SJSA1 (cell line): ENCODE measurements at regions not wholly inside any gene's neighbourhood (a gene's known extent, or its start where the extent isn't known, plus 50 kb on each side); places are given as distances from the start of the nearest gene placed in this dataset.

Source experiments
- DNase-seq, 2 experiments: peaks; one replicate each; pipeline ENCODE4 v3.0.0-alpha.2; 2015 to 2020; ENCODE audit warnings: low spot score in 2 of 2, low read depth in 1 of 2
- H3K27ac ChIP-seq: fragments of 250-450 bp; sonication (Bioruptor Pico); 2 replicates; pipeline ENCODE4 v1.5.1; 2020; ENCODE audit warnings: mild to moderate bottlenecking, moderate library complexity
- H3K27me3 ChIP-seq: fragments of 250-450 bp; sonication (Bioruptor Pico); replicated peaks from 2 replicates; pipeline ENCODE4 v1.5.1; 2020; ENCODE audit warnings: mild to moderate bottlenecking, moderate library complexity
- H3K36me3 ChIP-seq: fragments of 250-450 bp; sonication (Bioruptor Pico); 2 replicates; pipeline ENCODE4 v1.5.1; 2020; ENCODE audit warnings: mild to moderate bottlenecking
- H3K4me1 ChIP-seq: fragments of 250-450 bp; sonication (Bioruptor Pico); replicated peaks from 2 replicates; pipeline ENCODE4 v1.6.1; 2021; ENCODE audit warnings: mild to moderate bottlenecking
- H3K4me3 ChIP-seq: fragments of 250-450 bp; sonication (Bioruptor Pico); 2 replicates; pipeline ENCODE4 v1.5.1; 2020; ENCODE audit warnings: mild to moderate bottlenecking
- H3K9me3 ChIP-seq: fragments of 250-450 bp; sonication (Bioruptor Pico); replicated peaks from 2 replicates; pipeline ENCODE4 v1.5.1; 2020; ENCODE audit warnings: mild to moderate bottlenecking

DNA sequence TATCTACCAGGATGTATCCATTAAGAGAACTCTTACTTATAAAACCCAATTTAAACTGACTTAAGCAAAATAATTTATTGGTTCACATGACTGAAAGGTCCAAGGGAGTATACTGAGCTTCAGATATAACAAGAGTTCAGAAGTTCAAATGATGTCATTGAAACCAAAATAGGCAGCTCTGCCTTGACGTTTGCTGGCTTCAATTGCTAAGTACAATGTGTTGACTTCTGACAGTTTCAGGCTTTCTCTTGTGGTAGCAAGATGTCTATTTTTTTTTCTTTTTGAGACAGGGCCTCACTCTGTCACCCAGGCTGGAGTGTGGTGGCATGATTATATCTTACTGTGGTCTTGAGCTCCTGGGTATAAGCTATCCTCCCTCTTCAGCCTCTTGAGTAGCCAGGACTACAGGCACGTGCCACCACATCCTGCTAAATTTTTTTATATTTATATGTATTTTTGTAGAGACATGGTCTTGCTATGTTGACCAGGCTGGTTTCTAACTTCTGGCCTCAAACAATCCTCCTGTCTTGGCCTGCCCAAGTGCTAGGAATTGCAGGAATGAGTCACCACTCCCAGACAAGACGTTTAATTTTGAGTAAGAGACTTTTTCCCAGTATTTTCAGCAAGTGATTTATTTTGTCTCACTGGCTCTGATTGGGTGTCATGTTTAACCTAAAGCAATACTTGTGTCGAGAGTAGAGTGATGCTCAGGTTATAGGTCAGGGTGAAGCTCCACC lies 184.8 kb downstream of the NR4A2 start:
- Histone ChIP-seq H3K9me3 (no peaks in the 10 kb centered on the region), H3K27ac (no peak overlapping the region), H3K36me3 (no peaks in the 10 kb centered on the region), H3K4me1 (no peaks in the 10 kb centered on the region), H3K27me3 (no peaks in the 10 kb centered on the region), H3K4me3 (no peak overlapping the region)
- DNase-seq = no peak

- Histone ChIP-seq H3K27ac (no peak overlapping the region), H3K9me3 (no peaks in the 10 kb centered on the region), H3K27me3 (no peaks in the 10 kb centered on the region), H3K36me3 (no peaks in the 10 kb centered on the region), H3K4me1 (no peaks in the 10 kb centered on the region), H3K4me3 (no peak overlapping the region)
- no peak for DNase-seq
Observed at GRCh38 chr2:156145976-156146375, 186.5 kb downstream of the NR4A2 start.

DNA sequence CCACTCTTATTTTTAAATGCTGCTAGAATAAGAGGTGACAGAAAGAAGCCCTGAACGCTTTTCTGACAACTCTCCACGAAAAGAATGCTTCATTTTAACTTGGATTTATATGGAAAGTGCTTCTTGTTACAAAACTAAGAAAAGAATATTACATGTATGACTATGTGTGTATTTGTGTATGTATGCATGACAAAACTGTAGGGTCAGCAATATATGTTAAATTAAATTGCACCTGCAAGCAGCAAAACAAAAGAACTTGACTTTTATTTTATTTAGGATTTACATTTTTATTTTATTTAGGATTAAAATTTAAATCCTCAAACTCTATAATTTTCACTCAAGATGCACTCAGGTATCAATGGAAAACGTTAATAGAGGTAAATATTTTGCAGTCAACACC lies 187.1 kb downstream of the NR4A2 start:
- Histone ChIP-seq H3K36me3 (no peaks in the 10 kb centered on the region), H3K27me3 (no peaks in the 10 kb centered on the region)
- no peak for DNase-seq

DNA sequence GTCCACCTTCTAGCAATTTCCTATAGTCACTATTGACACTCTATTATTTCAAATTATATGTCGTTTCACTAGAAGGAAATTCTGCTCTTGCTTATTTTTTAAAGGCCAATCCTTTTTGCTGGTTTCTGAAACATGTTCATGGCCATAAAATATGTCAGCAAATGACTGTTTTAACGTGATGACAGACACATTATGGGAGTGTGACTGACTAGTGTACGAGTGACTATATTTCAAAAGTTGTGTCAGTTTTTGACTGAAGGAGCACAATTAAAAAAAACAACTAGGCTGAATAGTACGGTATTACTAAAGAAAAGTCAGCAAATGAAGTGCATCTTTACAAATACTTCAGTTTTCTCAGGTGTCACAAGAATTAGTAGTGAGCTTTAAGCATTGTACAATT lies 196.0 kb downstream of the NR4A2 start:
- Histone ChIP-seq H3K27ac (no peak overlapping the region), H3K4me3 (no peak overlapping the region), H3K4me1 (no peaks in the 10 kb centered on the region), H3K27me3 (0 out of 2 replicates have a peak, but pooled peaks cover 2% of the 10 kb centered on the region), H3K9me3 (no peaks in the 10 kb centered on the region), H3K36me3 (no peaks in the 10 kb centered on the region)
- DNase-seq = no peak

More for the DNA sequence above, 187.1 kb downstream of the NR4A2 start:
- Histone ChIP-seq H3K4me1 (no peaks in the 10 kb centered on the region), H3K9me3 (no peaks in the 10 kb centered on the region), H3K4me3 (no peak overlapping the region), H3K27ac (no peak overlapping the region)

DNA sequence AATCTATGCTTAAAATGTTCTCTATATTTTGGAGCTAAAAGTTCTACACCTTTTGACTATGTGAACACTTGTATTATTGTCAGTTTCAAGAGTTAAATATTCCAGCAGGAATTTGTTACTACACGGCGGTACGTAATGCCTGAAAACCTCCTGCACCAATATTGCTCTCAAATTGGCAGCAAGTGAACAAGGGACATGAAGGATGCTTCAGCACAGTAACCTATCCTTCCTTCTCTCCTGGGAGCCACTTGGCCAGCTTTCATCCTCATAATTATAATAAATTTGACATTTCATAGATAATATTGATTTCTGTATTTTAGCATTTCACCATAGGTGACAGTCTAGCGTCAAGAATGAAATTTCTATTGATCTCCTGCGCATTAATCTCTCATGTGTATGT lies 197.6 kb downstream of the NR4A2 start:
- 0 out of 2 replicates have a peak, but pooled peaks cover 2% of the 10 kb centered on the region for H3K27me3 ChIP-seq
- no peaks in the 10 kb centered on the region for H3K4me1 ChIP-seq
- no peaks in the 10 kb centered on the region for H3K9me3 ChIP-seq
- H3K4me3 ChIP-seq = no peak overlapping the region
- no peak for DNase-seq
- H3K36me3 ChIP-seq = no peaks in the 10 kb centered on the region
- no peak overlapping the region for H3K27ac ChIP-seq

GRCh38 chr2:156132941-156133340 lies 199.6 kb downstream of the NR4A2 start:
- Histone ChIP-seq H3K27ac (no peak overlapping the region), H3K4me1 (no peaks in the 10 kb centered on the region), H3K4me3 (no peak overlapping the region), H3K36me3 (no peaks in the 10 kb centered on the region), H3K9me3 (no peaks in the 10 kb centered on the region), H3K27me3 (no peaks in the 10 kb centered on the region)
- DNase-seq = no peak

- Histone ChIP-seq H3K4me3 (no peak overlapping the region), H3K4me1 (no peaks in the 10 kb centered on the region), H3K36me3 (no peaks in the 10 kb centered on the region), H3K9me3 (no peaks in the 10 kb centered on the region), H3K27me3 (no peaks in the 10 kb centered on the region), H3K27ac (no peak overlapping the region)
- no peak for DNase-seq
Observed at GRCh38 chr2:156132130-156132529, 200.4 kb downstream of the NR4A2 start.

DNA sequence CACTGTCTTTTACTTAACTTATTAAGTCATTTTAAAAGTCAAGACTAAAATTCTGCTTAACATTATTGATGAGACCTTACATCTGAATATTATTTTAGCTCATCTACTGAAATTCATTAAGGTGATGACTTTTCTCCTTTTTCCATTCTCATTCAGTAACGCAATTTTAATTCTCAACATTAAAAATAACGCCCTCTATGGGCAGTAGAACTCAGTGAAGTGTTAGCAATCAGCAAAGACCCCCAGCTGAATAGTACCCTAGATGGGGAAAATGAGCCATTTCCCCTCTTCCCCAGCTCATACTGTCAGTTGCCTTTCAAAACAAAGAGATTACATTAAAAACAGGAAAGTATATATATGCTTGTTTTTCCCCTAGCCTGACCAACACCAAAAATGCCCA lies 203.3 kb downstream of the NR4A2 start:
- H3K4me3 ChIP-seq = no peak overlapping the region
- H3K27ac ChIP-seq = no peak overlapping the region
- no peak for DNase-seq
- H3K27me3 ChIP-seq = no peaks in the 10 kb centered on the region
- no peaks in the 10 kb centered on the region for H3K36me3 ChIP-seq
- H3K9me3 ChIP-seq = no peaks in the 10 kb centered on the region
- no peaks in the 10 kb centered on the region for H3K4me1 ChIP-seq

- Histone ChIP-seq H3K9me3 (no peaks in the 10 kb centered on the region), H3K27ac (no peak overlapping the region), H3K27me3 (no peaks in the 10 kb centered on the region), H3K4me3 (no peak overlapping the region), H3K36me3 (no peaks in the 10 kb centered on the region), H3K4me1 (no peaks in the 10 kb centered on the region)
- no peak for DNase-seq
Observed at GRCh38 chr2:156125018-156125417, 207.5 kb downstream of the NR4A2 start.

DNA sequence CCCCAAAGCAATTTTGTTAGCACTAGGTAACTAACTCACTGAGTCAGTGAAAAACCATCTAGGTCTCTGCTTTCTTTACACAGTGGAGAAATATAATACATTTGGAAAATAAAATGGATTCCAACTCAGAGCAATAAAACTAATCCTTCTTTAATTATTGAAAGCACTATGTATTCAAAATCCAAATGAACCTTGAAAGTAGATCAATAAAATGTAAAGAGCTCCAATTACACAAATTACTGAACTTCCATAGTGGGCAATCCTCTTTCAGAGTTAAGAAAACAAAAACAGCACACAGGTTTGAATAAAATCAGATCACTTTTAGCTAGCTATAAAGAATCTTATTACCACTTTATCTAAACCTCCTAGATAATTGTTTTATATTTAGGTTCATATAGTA lies 208.1 kb downstream of the NR4A2 start:
- H3K4me3 ChIP-seq = no peak overlapping the region
- H3K4me1 ChIP-seq = no peaks in the 10 kb centered on the region
- DNase-seq = no peak

GRCh38 chr2:156118753-156119416 lies 213.6 kb downstream of the NR4A2 start:
- H3K9me3 ChIP-seq = no peaks in the 10 kb centered on the region
- no peak for DNase-seq
- H3K36me3 ChIP-seq = no peaks in the 10 kb centered on the region
- H3K27ac ChIP-seq = no peak overlapping the region
- H3K4me3 ChIP-seq = no peak overlapping the region
- no peaks in the 10 kb centered on the region for H3K27me3 ChIP-seq
- H3K4me1 ChIP-seq = no peaks in the 10 kb centered on the region

More for the DNA sequence above, 208.1 kb downstream of the NR4A2 start:
- Histone ChIP-seq H3K36me3 (no peaks in the 10 kb centered on the region), H3K9me3 (no peaks in the 10 kb centered on the region), H3K27ac (no peak overlapping the region), H3K27me3 (no peaks in the 10 kb centered on the region)

DNA sequence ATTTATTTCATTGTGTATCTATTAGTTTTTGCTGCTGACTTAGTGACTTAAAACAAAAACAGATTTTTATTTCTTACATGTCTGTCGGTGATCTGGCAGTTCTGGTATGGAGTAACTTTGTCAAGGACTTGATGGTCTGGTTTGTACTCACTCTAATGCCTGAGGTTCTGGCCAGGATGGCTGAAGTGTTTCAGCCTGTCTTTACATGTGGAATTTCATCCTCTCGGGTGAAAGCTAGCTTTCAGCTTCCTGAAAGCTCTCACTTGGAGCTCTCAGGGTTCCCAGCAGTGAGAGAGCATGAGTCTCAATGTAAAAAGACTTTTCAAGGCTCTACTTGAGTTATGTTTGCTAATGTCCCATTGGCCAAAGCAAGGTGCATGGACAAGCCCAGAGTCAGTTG lies 216.4 kb downstream of the NR4A2 start:
- no peak for DNase-seq
- Histone ChIP-seq H3K36me3 (no peaks in the 10 kb centered on the region), H3K4me1 (no peaks in the 10 kb centered on the region), H3K4me3 (no peak overlapping the region), H3K9me3 (no peaks in the 10 kb centered on the region), H3K27ac (no peak overlapping the region), H3K27me3 (no peaks in the 10 kb centered on the region)

DNA sequence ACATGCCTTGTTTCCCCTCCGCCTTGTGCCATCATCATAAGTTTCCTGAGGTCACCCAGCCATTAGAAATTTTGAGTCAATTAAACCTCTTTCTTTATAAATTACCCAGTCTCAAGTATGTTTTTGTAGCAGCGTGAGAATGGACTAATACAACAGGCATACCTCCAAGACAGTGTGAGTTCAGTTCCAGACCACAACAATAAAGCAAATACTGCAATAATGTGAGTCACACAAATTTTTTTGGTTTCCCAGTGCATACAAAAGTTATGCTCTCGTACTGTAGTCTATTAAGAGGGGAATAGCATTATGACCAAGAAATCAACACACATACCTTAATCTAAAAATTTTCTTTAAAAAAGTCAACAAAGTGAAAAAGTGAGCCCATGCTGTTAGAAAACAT lies 217.2 kb downstream of the NR4A2 start:
- Histone ChIP-seq H3K27me3 (no peaks in the 10 kb centered on the region), H3K4me1 (no peaks in the 10 kb centered on the region), H3K27ac (no peak overlapping the region), H3K4me3 (no peak overlapping the region), H3K9me3 (no peaks in the 10 kb centered on the region), H3K36me3 (no peaks in the 10 kb centered on the region)
- DNase-seq = no peak

GRCh38 chr2:156112323-156112722 lies 220.2 kb downstream of the NR4A2 start:
- no peaks in the 10 kb centered on the region for H3K4me1 ChIP-seq
- no peak for DNase-seq

More at GRCh38 chr2:156112323-156112722, 220.2 kb downstream of the NR4A2 start:
- Histone ChIP-seq H3K9me3 (no peaks in the 10 kb centered on the region), H3K27ac (no peak overlapping the region), H3K4me3 (no peak overlapping the region), H3K27me3 (no peaks in the 10 kb centered on the region), H3K36me3 (no peaks in the 10 kb centered on the region)
